LNCaP clone FGC (cell line): ENCODE measurements at regions not wholly inside any gene's neighbourhood (a gene's known extent, or its start where the extent isn't known, plus 50 kb on each side); places are given as distances from the start of the nearest gene placed in this dataset.

Source experiments
- DNase-seq: peaks from one replicate; pipeline ENCODE4 v3.0.0-alpha.2; 2011; ENCODE audit warnings: low read depth
- H3K4me3 ChIP-seq: 2 replicates; pipeline ENCODE4 v1.5.1; 2011; ENCODE audit warnings: mild to moderate bottlenecking, low read depth, low read length, control low read depth
- CTCF ChIP-seq: IDR thresholded peaks from 2 replicates; pipeline ENCODE4 v1.5.1; 2012; ENCODE audit warnings: mild to moderate bottlenecking; ENCODE audit not compliant: control insufficient read depth, insufficient read depth; ENCODE audit errors: extremely low read depth

- no peak overlapping the region for H3K4me3 ChIP-seq
- no peak for DNase-seq
- TF ChIP-seq CTCF: no peak
Observed at GRCh38 chr18:73852789-73853549, 294.7 kb downstream of the FBXO15 start.

- H3K4me3 ChIP-seq: no peak overlapping the region
- TF ChIP-seq CTCF: no peak
- no peak for DNase-seq
Observed at GRCh38 chr18:73850782-73851181, 296.9 kb downstream of the FBXO15 start.

- peak; percentile 3 for DNase-seq
- TF ChIP-seq CTCF: no peak
- H3K4me3 ChIP-seq: no peak overlapping the region
Observed at GRCh38 chr18:73848656-73849055, 299.0 kb downstream of the FBXO15 start.

DNA sequence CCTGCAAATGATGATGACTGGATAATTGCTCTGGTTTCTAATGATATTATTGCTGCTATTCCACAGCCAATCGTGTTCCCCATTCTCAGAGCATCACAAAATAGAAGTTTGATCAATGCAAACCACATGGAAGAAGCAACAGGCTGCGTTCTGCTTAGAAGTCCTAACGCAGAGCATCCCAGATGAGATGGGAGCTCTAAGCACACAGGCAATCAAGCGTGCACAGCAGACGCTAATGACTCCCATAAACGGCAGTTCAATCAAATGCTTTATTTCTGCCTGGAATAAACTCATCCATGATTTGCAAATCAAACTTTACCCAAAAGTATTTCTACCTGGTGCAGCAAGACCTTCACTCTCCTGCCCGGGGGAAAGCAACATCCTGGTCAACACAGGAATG is 304.2 kb downstream of the FBXO15 start:
- TF ChIP-seq CTCF: no peak
- no peak for DNase-seq
- no peak overlapping the region for H3K4me3 ChIP-seq

GRCh38 chr18:73842795-73843394 is 304.7 kb downstream of the FBXO15 start:
- no peak overlapping the region for H3K4me3 ChIP-seq
- TF ChIP-seq CTCF: peak; percentile 85
- peak; percentile 33 for DNase-seq

DNA sequence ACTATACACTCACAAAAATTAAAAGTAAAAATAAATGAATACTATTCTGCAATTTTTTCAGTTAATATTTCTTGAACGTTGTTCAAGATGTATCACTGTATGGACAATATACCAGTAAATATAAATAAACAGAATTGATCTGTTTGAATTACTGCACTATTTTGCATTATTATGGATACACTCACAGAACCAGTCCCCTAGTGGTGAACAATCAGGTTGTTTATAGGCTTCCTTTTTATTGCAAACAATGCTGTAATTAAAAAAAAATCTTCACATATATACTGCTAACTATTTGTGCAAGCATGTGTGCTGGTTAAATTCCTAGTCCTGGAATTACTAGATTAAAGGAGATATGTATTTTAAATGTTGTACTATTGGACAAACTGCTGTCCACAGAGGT is 306.0 kb downstream of the FBXO15 start:
- H3K4me3 ChIP-seq: no peak overlapping the region
- TF ChIP-seq CTCF: peak; percentile 18; the same call in 1 of the 2 replicates
- peak; percentile 4 for DNase-seq
